OCI-LY1 (cell line): ENCODE measurements at regions not wholly inside any gene's neighbourhood (a gene's known extent, or its start where the extent isn't known, plus 50 kb on each side); places are given as distances from the start of the nearest gene placed in this dataset.

Source experiments
- H2AFZ ChIP-seq: fragments of 200-600 bp; sonication (generic), shearing (Covaris generic); 2 replicates; pipeline ENCODE4 v1.6.0; 2014; ENCODE audit warnings: antibody characterized with exemption, mild to moderate bottlenecking, low read length
- H3F3A ChIP-seq: fragments of 200-600 bp; sonication (generic), shearing (Covaris generic); 2 replicates; pipeline ENCODE4 v1.6.0; 2014; ENCODE audit warnings: mild to moderate bottlenecking, antibody characterized with exemption, low read length, moderate library complexity; ENCODE audit not compliant: insufficient read depth
- H3K27ac ChIP-seq: fragments of 200-600 bp; sonication (generic); 2 replicates; pipeline ENCODE4 v1.5.1; 2014; ENCODE audit warnings: low read length, mixed run types, mild to moderate bottlenecking, low read depth; ENCODE audit not compliant: poor library complexity, severe bottlenecking
- H3K27me3 ChIP-seq: fragments of 200-600 bp; sonication (generic); 2 replicates; pipeline ENCODE4 v1.6.0; 2014; ENCODE audit warnings: antibody characterized with exemption, mild to moderate bottlenecking, low read length, moderate library complexity; ENCODE audit not compliant: insufficient read depth
- H3K36me3 ChIP-seq: fragments of 200-600 bp; sonication (generic); 2 replicates; pipeline ENCODE4 v1.6.1; 2014; ENCODE audit warnings: mild to moderate bottlenecking, antibody characterized with exemption, low read length, moderate library complexity, mixed read lengths; ENCODE audit not compliant: insufficient read depth
- H3K4me1 ChIP-seq: fragments of 200-600 bp; sonication (generic); 2 replicates; pipeline ENCODE4 v1.5.1; 2014; ENCODE audit warnings: mild to moderate bottlenecking, low read length, moderate library complexity; ENCODE audit not compliant: insufficient read depth, severe bottlenecking
- H3K4me2 ChIP-seq: fragments of 200-600 bp; sonication (generic), shearing (Covaris generic); 2 replicates; pipeline ENCODE4 v1.6.1; 2014; ENCODE audit warnings: low read length
- H3K4me3 ChIP-seq: fragments of 200-600 bp; sonication (generic); 2 replicates; pipeline ENCODE4 v1.5.1; 2014; ENCODE audit warnings: low read length, low read depth, mild to moderate bottlenecking, mixed read lengths; ENCODE audit not compliant: poor library complexity, severe bottlenecking
- H3K79me2 ChIP-seq: fragments of 200-600 bp; shearing (Covaris generic); 2 replicates; pipeline ENCODE4 v1.6.1; 2016; ENCODE audit warnings: mixed run types, low read length, mixed read lengths; ENCODE audit not compliant: insufficient read depth
- H3K9ac ChIP-seq: fragments of 200-600 bp; sonication (generic), shearing (Covaris generic); 2 replicates; pipeline ENCODE4 v1.6.1; 2014; ENCODE audit warnings: mild to moderate bottlenecking, low read length, mixed read lengths
- H3K9me2 ChIP-seq: fragments of 200-600 bp; sonication (generic), shearing (Covaris generic); 2 replicates; pipeline ENCODE4 v1.6.1; 2014; ENCODE audit warnings: low read depth, mild to moderate bottlenecking, low read length, mixed read lengths
- H3K9me3 ChIP-seq: fragments of 200-600 bp; shearing (Covaris generic); 2 replicates; pipeline ENCODE4 v1.6.1; 2014; ENCODE audit warnings: low read length, mixed read lengths
- H4K20me1 ChIP-seq: fragments of 200-600 bp; sonication (generic), shearing (Covaris generic); 2 replicates; pipeline ENCODE4 v1.6.0; 2016; ENCODE audit warnings: mild to moderate bottlenecking, low read length; ENCODE audit not compliant: insufficient read depth
- CTCF ChIP-seq: fragments of 200-600 bp; sonication (generic), shearing (Covaris generic); IDR thresholded peaks from 2 replicates; pipeline ENCODE4 v1.5.1; 2017; ENCODE audit warnings: mild to moderate bottlenecking, antibody characterized with exemption, low read length, moderate library complexity, mixed read lengths
- EZH2 ChIP-seq: fragments of 200-600 bp; sonication (generic), shearing (Covaris generic); IDR thresholded peaks from 2 replicates; pipeline ENCODE4 v1.8.0; 2017; ENCODE audit warnings: borderline replicate concordance, mixed run types, mild to moderate bottlenecking, antibody characterized with exemption, low read length, moderate library complexity, mixed read lengths

GRCh38 chr16:59719121-59719520, 985.0 kb upstream of the GOT2 start:
- H3K4me1 ChIP-seq = no peaks in the 10 kb centered on the region
- H3K4me2 ChIP-seq = no peak overlapping the region
- TF ChIP-seq CTCF (no peak), EZH2 (no peak)
- no peak overlapping the region for H3K27ac ChIP-seq
- H3K9me3 ChIP-seq = no peaks in the 10 kb centered on the region
- H3K36me3 ChIP-seq = no peaks in the 10 kb centered on the region
- no peaks in the 10 kb centered on the region for H3K79me2 ChIP-seq
- no peaks in the 10 kb centered on the region for H3K9me2 ChIP-seq
- no peak overlapping the region for H3K4me3 ChIP-seq
- no peak overlapping the region for H2AFZ ChIP-seq
- H4K20me1 ChIP-seq = no peaks in the 10 kb centered on the region
- no peak overlapping the region for H3K9ac ChIP-seq
- no peaks in the 10 kb centered on the region for H3F3A ChIP-seq
- H3K27me3 ChIP-seq = no peaks in the 10 kb centered on the region

GRCh38 chr16:59707436-59708226, 973.5 kb upstream of the GOT2 start:
- Histone ChIP-seq H3K9me3 (no peaks in the 10 kb centered on the region), H3K27me3 (no peaks in the 10 kb centered on the region), H3K9me2 (no peaks in the 10 kb centered on the region), H3K27ac (no peak overlapping the region), H3K36me3 (no peaks in the 10 kb centered on the region), H3K4me3 (no peak overlapping the region), H3K79me2 (no peaks in the 10 kb centered on the region), H3F3A (no peaks in the 10 kb centered on the region), H2AFZ (no peak overlapping the region), H4K20me1 (no peaks in the 10 kb centered on the region), H3K9ac (no peak overlapping the region), H3K4me1 (no peaks in the 10 kb centered on the region), H3K4me2 (no peak overlapping the region)
- no peak for TF ChIP-seq EZH2
- no peak for TF ChIP-seq CTCF

- TF ChIP-seq EZH2 = no peak
- TF ChIP-seq CTCF = no peak
- H3K4me1 ChIP-seq = no peaks in the 10 kb centered on the region
- H3K9me3 ChIP-seq = no peaks in the 10 kb centered on the region
- no peak overlapping the region for H3K4me3 ChIP-seq
- H3K36me3 ChIP-seq = no peaks in the 10 kb centered on the region
- H3K27ac ChIP-seq = no peak overlapping the region
- H4K20me1 ChIP-seq = no peaks in the 10 kb centered on the region
- no peaks in the 10 kb centered on the region for H3K27me3 ChIP-seq
- H3K4me2 ChIP-seq = no peak overlapping the region
- H3F3A ChIP-seq = no peaks in the 10 kb centered on the region
- H2AFZ ChIP-seq = no peak overlapping the region
- H3K9me2 ChIP-seq = no peaks in the 10 kb centered on the region
- H3K79me2 ChIP-seq = no peaks in the 10 kb centered on the region
- H3K9ac ChIP-seq = no peak overlapping the region
Observed at GRCh38 chr16:59701963-59702930, 968.1 kb upstream of the GOT2 start.
